ENCODE measurements at regions not wholly inside any gene's neighbourhood (a gene's known extent, or its start where the extent isn't known, plus 50 kb on each side); places are given as distances from the start of the nearest gene placed in this dataset.

GRCh38 chr2:64721320-64721623 is 67.6 kb upstream of the SERTAD2 start:
- DNase-seq (no peak), ATAC-seq (peak in 1 of 4 donors; percentile 20)
- 79% methylated on average over 5 of the region's 5 CpGs for WGBS (ENCODE audit: insufficient coverage, low coverage, low lambda C conversion rate, missing lambda C conversion rate)
- TF ChIP-seq CTCF (IDR thresholded peaks at IDR 0.05) (no peak), POLR2A (IDR thresholded peaks at IDR 0.05) (no peak)
- H3K27me3 ChIP-seq = no peaks in the 10 kb centered on the region
- H3K27ac ChIP-seq = no peak overlapping the region
- no peaks in the 10 kb centered on the region for H3K9me3 ChIP-seq
- no peaks in the 10 kb centered on the region for H3K36me3 ChIP-seq
- peaks cover 0 to 10% (median 2%) of the 10 kb centered on the region in 4 donors for H3K4me1 ChIP-seq
- no peak overlapping the region for H3K4me3 ChIP-seq
- intact Hi-C loops (cut with DNase I) = no loop called here

GRCh38 chr2:64722291-64723044 is 68.8 kb upstream of the SERTAD2 start:
- 57% methylated on average over 2 of the region's 2 CpGs for WGBS (ENCODE audit: insufficient coverage, low coverage, low lambda C conversion rate, missing lambda C conversion rate)
- TF ChIP-seq POLR2A (IDR thresholded peaks at IDR 0.05) = no peak
- TF ChIP-seq CTCF (IDR thresholded peaks at IDR 0.05) = no peak
- H3K27ac ChIP-seq = no peak overlapping the region
- H3K27me3 ChIP-seq = no peaks in the 10 kb centered on the region
- peaks cover 0 to 14% (median 2%) of the 10 kb centered on the region in 4 donors for H3K4me1 ChIP-seq
- no peak overlapping the region for H3K4me3 ChIP-seq
- H3K9me3 ChIP-seq = no peaks in the 10 kb centered on the region
- intact Hi-C loops (cut with DNase I) = no loop called here
- no peak for DNase-seq
- H3K36me3 ChIP-seq = no peaks in the 10 kb centered on the region
- ATAC-seq = no peak

GRCh38 chr2:64727013-64727767 is 73.5 kb upstream of the SERTAD2 start:
- no peaks in the 10 kb centered on the region for H3K9me3 ChIP-seq
- H3K27me3 ChIP-seq = no peaks in the 10 kb centered on the region
- TF ChIP-seq CTCF (IDR thresholded peaks at IDR 0.05) (no peak), POLR2A (IDR thresholded peaks at IDR 0.05) (no peak)
- no peaks in the 10 kb centered on the region for H3K36me3 ChIP-seq
- intact Hi-C loops (cut with DNase I) = no loop called here
- peak overlapping the region; percentile 29 to 42 (median 39) for H3K27ac ChIP-seq
- no peak for DNase-seq
- peak in 3 of 4 donors; percentile 4 to 26 (median 13) for ATAC-seq
- WGBS (ENCODE audit: insufficient coverage, low coverage, low lambda C conversion rate, missing lambda C conversion rate) = 73% methylated on average over 3 of the region's 3 CpGs
- H3K4me3 ChIP-seq = no peak overlapping the region
- peaks cover 0 to 28% (median 5%) of the 10 kb centered on the region in 4 donors for H3K4me1 ChIP-seq

GRCh38 chr2:64727843-64728463 is 74.2 kb upstream of the SERTAD2 start:
- DNase-seq (no peak), ATAC-seq (no peak)
- Histone ChIP-seq H3K27me3 (no peaks in the 10 kb centered on the region), H3K36me3 (no peaks in the 10 kb centered on the region), H3K4me3 (no peak overlapping the region), H3K9me3 (no peaks in the 10 kb centered on the region), H3K27ac (peak overlapping the region in 1 of 3 donors; percentile 42), H3K4me1 (peaks cover 0 to 32% (median 5%) of the 10 kb centered on the region in 4 donors)
- no peak for TF ChIP-seq CTCF (IDR thresholded peaks at IDR 0.05)
- no peak for TF ChIP-seq POLR2A (IDR thresholded peaks at IDR 0.05)
- 45% methylated on average over 5 of the region's 11 CpGs for WGBS (ENCODE audit: insufficient coverage, low coverage, low lambda C conversion rate, missing lambda C conversion rate)
- intact Hi-C loops (cut with DNase I) = no loop called here

Data from right lobe of liver (tissue), 6 donors.